NCI-H524 (cell line): ENCODE measurements at regions not wholly inside any gene's neighbourhood (a gene's known extent, or its start where the extent isn't known, plus 50 kb on each side); places are given as distances from the start of the nearest gene placed in this dataset.

ENCODE experiments used
- DNase-seq, 2 experiments: peaks; one replicate each; lab custom pipeline; 2025; lab: John Stamatoyannopoulos, UW

GRCh38 chr20:63100174-63100925 lies 93.6 kb upstream of the BHLHE23 start:
- no peak for DNase-seq

DNA sequence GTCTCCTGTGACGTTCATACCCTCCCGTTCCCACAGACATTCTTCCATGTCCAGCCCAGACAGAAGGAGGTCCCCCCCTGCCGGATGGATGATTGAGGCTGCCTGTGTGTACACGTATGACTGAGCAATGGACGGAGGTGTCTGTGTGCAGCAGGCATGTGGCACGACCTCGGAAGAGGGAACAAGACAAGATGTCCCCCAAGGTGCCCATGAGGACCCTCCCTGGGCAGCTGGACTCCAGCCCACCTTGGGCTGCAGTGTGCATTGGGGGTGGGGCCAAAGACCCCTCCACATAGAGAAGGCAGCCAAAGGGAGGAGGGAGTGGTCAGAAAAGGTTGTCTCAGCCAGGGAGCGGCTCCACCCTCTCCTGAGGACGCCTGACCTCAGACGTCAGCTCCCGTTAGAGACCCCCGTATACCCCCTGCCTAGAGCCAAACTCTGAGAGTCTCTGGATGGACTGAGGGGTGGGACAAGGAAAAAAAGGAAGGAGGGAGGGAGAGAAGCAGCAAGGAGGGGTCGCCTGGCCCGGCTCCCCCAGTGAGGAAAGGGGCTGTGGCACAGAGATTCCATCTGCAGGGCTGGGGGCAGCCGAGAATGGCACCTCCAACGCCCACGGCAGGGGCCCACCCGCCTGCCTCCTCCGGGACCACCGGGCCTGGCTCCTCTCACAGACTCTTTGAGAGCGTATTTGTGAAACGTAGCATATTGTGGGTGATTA lies 92.9 kb upstream of the BHLHE23 start:
- no peak for DNase-seq

- DNase-seq: no peak
These were observed 91.5 kb upstream of the BHLHE23 start for GRCh38 chr20:63098195-63098810.

DNA sequence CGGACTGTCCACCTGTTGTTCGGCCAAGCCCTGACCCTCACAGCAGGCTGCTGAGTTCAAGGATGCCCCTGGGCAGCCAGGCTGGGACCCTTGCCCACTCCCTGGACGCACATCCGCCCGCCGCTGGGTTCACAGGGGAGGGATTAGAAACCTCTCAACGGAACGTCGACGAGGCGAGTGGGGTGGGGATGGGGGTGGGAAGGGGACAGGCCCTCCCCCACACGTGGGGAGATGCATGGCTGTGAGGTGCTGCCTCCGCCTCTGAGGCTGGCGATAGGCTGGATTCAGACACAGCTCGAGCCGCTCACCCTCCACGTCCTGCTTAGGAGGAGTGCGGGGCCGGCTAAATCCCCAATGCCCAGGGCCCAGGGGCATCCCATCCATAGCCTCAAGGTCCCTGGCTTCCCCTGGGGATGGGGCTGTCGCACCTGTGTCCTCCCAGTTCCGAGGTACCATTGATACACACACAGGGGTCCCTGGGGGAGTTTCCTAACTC lies 90.6 kb upstream of the BHLHE23 start:
- no peak for DNase-seq

DNA sequence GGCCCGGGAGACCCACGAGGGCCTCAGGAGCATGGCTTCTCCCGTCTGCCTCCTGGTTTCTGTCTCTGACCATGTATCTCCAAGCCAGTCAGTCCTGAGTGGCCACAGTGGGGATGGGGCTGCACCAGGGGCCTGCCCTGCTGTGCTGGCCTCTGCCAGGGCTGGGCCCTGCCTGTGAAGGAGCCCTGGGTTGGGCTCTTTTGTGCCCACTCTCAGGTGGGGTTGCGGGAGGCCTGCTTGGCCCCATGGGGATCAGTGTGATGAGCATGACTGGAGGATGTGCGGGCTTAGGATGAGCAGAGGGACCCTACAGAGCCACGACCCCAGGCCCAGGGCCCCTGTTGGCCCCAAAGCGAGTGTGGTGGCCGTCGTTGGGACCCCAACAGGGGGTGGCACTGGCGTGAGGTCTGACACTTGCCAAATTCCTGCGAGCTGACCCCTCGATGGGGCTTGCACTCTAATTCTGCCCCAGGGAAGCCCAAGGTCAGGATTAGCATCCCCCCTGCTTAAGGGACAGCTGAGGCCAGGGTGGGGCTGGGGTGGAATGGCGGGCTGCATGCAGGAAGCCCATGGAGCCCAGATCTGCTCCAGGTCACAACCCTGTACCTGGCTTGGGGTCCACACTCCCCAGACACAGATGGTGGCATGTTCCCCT lies 90.0 kb upstream of the BHLHE23 start:
- DNase-seq: no peak

DNA sequence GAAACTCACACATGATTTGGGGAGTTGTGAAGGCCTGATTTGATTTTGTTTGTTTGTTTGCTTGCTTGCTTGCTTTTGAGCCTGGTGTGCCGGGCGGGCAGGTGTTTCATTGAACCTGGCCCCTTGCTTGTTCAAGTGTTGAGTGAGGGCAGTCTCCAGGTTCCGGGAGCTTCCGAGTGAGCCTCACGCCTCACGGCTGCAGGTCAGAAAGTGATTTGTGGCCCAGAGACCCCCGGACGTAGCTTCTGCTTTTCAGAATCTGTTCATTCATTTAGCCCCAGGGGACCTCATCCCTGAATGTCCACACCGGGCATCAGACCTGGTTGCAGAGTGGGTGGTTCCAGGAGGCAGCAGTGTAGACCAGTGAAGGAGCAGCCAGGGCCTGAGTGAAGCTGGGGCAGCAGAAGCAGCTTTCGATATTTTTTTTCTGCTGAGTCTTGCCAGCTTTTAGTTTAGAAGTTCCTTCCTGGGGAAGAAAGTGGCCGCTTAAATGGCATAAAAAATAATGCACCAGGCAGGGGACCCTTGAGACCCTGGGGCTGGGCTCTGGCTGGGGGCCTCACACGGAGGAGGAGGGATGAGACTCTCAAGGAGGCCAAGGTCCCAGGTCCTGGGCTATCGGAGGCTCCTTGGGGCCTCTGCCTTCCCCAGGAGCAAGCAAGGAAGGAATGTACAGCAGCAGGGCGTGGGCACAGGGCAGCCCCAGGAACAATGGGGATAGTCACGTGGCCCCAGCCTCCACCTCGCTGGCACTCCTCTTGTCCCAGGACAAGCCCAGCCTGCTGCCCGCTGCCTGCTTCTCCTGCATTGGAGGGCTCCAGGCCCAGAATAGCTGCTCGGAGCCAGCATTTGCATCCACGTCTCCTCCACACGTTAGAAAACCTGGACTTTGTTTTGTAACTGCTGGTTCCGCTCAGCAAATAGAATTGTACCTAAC lies 89.2 kb upstream of the BHLHE23 start:
- DNase-seq: no peak

DNA sequence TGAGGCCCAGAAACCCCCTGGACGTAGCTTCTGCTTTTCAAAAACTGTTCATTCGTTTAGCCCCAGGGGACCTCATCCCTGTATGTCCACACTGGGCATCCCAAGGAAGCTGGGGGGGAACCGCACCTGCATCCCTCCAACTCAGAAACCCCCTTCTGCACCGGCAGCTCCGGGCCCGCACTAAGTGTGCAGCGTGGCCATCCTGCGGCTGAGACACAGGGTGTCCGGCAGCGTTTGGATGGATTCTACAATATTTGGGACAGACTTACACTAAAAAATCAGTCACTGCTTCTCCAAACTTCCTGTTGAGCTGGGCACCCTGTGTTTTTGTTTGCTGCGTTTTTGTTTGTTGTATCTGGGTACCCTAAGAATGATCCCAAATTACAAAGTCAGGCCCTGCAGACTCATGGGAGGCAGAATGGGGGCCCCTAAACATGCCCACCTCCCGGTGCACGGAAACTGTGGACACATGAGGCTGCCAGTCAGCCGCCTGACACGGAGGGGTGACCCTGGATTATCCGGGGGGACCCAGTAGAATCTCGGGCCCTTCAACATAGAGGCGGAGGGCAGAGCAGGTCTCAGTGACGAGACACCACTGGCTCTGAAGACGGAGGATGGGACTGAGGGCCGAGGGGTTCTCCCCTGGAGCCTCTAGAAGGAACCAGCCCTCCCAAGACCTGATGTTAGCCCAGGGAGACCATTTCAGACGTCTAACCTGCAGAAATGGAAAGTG lies 88.2 kb upstream of the BHLHE23 start:
- no peak for DNase-seq

DNA sequence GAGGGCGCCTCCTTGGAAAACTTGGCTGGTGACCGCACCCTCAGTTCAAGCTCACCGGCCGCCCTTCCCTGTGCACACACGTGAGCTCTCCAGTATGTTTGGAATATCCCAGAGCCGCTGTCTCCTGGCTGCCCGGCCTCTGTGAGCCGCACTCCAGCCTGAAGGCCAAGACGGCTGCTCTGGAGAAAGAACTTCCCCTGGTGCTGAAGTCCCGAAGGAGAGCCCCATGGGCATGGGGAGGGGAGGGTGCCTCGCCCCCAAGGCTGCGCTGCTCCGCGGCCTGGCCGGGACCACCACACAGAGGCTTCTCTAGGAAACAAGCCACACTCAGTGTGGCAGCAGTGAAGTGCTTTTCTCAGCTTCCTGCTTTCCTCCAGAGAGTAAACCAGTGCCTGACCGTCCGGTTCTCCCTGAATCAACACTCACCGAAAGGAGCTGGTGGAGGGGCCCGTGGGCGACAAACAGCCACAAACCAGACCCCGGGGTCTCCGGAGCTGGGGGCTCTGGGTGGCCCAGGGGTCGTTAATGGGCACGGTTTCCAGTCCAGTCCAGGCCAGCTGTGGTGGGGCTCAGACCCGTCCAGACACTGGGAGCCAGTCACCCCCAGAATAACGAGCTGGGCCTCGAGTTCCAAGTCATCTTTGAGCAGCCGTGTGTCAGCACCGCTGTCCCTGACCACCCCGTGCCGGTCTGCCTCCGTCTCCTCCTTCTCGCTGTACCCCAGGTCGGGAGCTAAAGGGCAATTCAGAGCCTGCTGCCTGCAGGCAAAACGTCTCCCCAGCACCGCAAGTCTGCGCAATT lies 87.4 kb upstream of the BHLHE23 start:
- DNase-seq: no peak

DNA sequence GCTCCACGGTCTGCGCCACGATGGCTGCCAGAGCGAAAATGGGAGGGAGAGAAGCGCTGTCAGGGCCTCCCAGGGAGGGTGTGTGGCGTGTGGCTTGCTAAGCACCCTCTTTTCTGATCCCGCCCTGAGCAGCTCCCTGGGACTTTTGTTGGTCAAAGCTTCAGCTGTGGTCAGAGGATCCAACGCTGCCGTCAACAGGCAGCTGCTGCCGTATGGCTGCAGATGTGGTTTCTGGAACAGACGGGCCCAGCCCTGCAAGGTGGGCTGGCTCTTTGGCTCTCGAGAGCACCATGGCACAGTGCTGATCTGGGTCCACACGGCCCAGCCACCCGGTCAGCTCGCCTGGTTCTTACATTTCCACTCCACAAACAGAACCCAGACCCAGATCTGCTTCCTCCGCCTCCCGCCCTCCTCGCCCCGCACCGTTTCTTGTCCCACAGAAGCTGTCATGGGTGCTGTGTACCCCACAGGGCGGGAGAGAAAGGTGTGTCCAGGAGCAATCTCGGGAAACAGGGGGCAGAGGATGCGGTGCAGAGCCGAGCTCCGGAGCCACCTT lies 86.0 kb upstream of the BHLHE23 start:
- DNase-seq: no peak

GRCh38 chr20:63091901-63092659 lies 85.3 kb upstream of the BHLHE23 start:
- no peak for DNase-seq

DNA sequence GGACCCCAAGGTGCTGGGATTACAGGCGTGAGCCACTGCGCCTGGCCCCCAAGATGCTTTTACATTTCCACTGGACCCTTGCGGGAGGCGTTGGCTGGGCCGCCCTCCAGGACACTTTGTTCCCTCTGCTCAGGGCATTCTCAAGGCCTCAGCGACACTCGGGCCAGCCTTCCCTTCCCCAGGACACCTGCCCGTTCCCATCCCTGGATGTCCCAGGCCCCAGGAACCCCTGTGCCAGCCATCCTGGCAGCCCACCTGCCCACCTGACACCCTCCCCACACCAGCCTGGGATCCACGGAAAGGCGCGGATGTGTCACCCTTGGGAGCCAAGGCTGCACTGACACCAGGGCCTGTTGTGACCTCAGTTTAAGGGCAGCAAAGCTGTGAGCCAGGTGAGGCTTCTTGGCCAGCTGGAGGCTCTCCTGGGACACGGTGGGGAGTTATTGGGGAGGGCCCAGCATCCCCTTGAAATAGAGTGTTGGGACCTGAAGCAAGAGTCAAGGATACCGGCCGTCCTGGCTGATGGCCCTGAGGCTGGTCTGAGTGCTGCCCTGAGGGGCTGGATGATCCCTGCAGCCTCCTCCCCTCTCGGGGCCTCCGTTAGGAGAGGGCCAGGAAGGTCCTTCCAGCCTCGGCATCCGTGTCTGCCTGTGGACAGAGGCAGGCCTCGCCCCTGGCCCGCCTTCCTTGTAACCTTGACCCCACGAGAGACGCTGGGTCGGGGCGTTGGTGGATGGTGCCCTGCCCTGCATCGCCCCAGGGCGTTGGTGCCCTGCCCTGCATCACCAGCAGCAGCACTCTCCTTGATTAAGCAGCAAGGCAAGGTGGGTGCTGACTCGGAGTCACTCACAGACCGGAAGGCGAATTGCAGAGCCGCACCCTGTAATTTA lies 84.2 kb upstream of the BHLHE23 start:
- DNase-seq: no peak

GRCh38 chr20:63090052-63090451 lies 83.3 kb upstream of the BHLHE23 start:
- no peak for DNase-seq

DNA sequence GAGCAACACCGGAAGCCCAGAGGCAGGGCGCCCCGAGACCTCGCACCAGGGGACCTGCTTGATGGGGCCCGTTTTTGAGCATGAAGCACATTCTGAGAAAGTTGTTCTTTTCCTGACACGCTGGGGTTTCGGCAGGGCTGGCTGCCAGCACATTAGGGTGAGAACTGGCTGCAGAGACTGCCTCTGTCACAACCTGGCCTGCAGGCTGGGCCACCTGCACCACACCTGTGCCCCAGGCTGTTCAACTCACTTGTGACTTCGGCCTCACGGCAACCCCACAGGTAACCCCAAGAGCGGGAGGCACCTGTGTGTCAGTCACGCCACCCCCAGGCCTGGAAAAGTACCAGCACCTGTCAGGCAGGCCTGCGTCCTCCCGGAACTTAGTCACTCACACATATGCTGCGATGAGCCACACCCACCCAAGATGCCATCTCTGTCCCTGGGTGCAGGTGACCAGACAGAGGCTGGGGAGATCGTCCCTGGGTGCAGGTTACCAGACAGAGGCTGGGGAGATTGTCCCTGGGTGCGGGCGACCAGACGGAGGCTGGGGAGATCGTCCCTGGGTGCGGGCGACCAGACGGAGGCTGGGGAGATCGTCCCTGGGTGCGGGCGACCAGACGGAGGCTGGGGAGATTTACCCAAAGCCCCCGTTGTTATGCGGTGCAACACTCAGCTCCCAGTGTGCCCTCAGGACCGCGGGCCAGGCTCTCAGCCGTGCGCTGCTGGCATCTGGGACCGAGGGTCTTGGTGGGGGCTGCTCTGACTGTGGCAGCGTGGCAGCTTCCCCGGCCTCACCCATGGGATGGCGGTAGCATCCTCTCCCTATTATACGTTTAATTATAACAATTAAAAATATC lies 82.5 kb upstream of the BHLHE23 start:
- no peak for DNase-seq

- no peak for DNase-seq
These were observed 81.3 kb upstream of the BHLHE23 start for GRCh38 chr20:63087872-63088680.

DNA sequence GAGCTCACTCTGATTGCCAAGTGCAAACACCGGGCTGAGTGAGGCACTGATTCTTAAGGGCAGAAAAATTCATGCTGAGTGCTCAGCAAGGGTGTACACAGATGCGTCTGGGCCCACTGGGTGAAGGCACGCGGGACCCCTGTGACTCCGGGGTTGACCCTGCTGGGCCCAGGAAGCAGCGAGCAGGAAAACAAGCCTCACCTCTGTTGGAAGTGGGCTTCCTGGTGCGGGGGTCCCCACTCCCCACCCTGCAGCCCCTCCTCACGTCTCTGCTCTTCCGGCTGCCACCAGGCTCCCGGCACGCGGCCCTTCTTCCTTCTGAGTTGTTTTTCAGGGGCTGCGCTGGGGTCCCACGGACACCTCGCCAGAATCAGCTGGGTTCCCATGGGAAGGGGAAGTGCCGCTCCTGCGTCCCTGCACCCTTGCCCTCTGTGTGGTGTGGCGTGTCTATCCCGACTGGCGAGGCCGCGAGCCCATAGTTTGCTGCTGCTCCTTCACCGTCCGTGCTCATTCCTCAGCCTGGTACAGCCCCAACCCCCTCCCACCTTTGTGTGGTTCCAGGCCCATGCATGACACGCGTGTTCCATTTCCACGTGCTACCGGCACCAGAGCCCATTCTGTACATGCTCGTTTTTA lies 80.6 kb upstream of the BHLHE23 start:
- DNase-seq: no peak
